ENCODE measurements at regions not wholly inside any gene's neighbourhood (a gene's known extent, or its start where the extent isn't known, plus 50 kb on each side); places are given as distances from the start of the nearest gene placed in this dataset.

DNA sequence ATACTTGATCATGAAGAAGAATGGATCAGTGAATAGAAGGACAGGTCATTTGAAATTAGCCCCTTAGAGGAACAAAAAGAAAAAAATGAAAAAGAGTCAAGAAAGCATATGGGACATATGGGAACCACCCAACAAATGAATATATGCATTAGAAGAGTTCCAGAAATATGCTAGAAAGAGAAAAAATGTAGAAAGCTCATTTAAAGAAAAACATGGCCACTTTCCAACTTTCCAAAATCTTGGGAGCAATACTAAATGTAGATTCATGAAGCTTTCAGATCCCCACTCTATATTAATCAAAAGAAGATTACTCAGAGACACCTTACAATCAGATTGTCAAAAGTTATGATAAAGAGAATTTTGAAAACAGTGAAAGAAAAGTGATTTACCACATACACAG is 334.8 kb upstream of the NMUR2 start:
- TF ChIP-seq, protein P1, sequence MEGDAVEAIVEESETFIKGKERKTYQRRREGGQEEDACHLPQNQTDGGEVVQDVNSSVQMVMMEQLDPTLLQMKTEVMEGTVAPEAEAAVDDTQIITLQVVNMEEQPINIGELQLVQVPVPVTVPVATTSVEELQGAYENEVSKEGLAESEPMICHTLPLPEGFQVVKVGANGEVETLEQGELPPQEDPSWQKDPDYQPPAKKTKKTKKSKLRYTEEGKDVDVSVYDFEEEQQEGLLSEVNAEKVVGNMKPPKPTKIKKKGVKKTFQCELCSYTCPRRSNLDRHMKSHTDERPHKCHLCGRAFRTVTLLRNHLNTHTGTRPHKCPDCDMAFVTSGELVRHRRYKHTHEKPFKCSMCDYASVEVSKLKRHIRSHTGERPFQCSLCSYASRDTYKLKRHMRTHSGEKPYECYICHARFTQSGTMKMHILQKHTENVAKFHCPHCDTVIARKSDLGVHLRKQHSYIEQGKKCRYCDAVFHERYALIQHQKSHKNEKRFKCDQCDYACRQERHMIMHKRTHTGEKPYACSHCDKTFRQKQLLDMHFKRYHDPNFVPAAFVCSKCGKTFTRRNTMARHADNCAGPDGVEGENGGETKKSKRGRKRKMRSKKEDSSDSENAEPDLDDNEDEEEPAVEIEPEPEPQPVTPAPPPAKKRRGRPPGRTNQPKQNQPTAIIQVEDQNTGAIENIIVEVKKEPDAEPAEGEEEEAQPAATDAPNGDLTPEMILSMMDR (IDR thresholded peaks at IDR 0.05), result no peak
- TF ChIP-seq POLR2A (IDR thresholded peaks at IDR 0.05), result no peak

Data from lower leg skin (tissue), 3 donors.